GM13976 (cell line): ENCODE measurements at regions not wholly inside any gene's neighbourhood (a gene's known extent, or its start where the extent isn't known, plus 50 kb on each side); places are given as distances from the start of the nearest gene placed in this dataset.
"Not testable (repeated sequence)": the region's sequence is repeated elsewhere in the genome, so short reads cannot be mapped to it uniquely, and the experiment has no call there.

ENCODE experiments used
- DNase-seq: peaks from one replicate; pipeline ENCODE4 v3.0.0; 2012; ENCODE audit warnings: low spot score
- CTCF ChIP-seq: IDR thresholded peaks from 2 replicates; pipeline ENCODE4 v1.5.1; 2012; ENCODE audit warnings: borderline replicate concordance, mild to moderate bottlenecking; ENCODE audit not compliant: insufficient read depth; ENCODE audit errors: extremely low read depth, missing control alignments, control extremely low read depth
- in situ Hi-C: fragments of 300-500 bp; cut with MboI; formaldehyde crosslinking; loops from one replicate; pipeline ENCODE4 v1.12.0; 2022; ENCODE audit warnings: low sequenced_read_pairs, mixed read lengths, inconsistent platforms; ENCODE audit not compliant: unreplicated experiment

- in situ Hi-C loops = no loop called here
- no peak for TF ChIP-seq CTCF
- DNase-seq = no peak
Observed at GRCh38 chr3:6671363-6671762, 189.6 kb upstream of the GRM7 start.

DNA sequence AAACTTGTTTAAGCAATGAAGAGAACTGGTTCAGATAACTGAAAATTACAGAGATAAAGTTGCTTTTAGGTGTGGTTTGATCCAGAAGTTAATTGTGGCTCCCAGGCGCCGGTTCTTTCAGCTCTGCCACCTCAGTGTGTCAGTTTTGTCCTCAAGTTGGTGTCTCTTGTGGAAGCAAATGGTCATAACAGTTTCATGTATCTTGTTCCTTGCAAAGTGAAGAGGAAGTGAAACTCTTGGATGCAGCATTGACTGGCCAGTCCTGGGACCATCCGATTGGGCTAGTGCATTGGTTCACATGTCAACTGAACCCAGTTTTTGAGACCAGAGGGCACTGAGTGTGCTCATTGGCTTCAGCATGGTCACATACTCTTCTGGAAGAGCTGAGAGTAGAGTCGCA, 181.4 kb upstream of the GRM7 start:
- TF ChIP-seq CTCF = no peak
- in situ Hi-C loops = no loop called here
- DNase-seq = peak; percentile 18

DNA sequence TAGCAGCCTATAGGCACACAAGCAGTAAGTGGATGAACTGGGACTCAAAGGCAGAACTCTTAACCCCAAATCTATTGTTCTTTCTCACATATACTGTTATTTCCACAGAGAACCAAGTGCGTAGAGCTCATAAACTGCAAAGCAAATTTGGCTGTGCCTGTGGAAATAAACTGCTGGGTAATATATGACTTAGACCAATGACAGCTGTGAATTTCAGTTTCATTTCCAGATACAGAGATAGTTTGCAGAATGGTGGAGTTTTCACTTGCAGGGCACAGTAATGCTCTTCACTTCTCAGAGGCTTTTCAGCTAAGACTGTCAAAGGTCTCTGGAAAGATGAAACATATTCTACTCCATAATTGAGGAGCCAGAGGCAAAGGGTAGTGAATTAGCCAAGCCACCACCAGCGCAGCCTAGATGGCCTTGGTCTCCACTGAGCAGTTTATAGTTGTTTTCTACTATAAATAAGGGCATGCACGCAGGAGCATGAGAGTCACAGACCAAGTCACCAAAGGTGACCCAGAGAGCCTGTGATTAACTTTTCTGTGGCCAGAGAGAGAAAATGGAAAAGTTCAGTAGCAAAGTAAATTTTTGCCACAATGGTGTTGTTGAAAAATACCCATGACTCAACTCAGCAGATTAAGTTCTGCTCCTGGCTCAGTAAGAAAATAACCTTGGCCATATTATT, 180.7 kb upstream of the GRM7 start:
- TF ChIP-seq CTCF = no peak
- in situ Hi-C loops = no loop called here
- DNase-seq = peak; percentile 64

GRCh38 chr3:6697285-6697684, 163.6 kb upstream of the GRM7 start:
- no peak for TF ChIP-seq CTCF
- in situ Hi-C loops = no loop called here
- DNase-seq = no peak

- no peak for TF ChIP-seq CTCF
- in situ Hi-C loops = no loop called here
- no peak for DNase-seq
Observed at GRCh38 chr3:6697722-6698121, 163.2 kb upstream of the GRM7 start.

DNA sequence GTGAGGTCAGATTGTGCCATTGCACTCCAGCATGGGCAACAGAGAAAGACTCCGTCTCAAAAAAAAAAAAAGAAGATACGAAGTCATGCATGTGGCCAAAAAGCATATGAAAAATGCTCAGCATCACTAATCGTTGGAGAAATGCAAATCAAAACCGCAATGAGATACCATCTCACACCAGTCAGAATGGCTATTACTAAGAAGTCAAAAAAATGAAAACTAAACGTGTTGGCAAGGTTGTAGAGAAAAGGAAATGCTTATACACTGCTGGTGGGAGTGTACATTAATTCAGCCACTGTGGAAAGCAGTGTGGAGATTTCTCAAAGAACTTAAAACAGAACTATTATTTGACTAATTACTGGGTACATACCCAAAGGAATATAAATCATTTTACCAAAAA, 156.1 kb upstream of the GRM7 start:
- in situ Hi-C loops = not testable (repeated sequence)

DNA sequence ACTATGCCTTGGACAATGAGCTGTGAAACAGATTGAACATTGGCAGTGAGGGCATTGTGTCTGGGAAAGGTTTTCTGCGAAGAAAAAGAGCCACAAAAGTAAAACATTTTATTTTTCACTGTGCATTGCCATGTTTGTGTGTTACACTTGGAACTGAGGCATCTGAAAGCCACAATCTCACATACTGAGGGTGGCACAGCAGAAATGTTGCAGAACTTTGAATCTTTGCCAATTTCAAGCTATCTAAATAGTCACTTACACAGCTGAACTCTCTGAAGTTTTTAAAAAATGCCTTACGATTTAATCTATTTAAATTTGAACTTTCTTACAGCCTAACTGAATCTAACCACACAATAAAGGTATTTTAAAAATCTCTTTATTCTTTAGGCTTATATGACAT, 154.1 kb upstream of the GRM7 start:
- TF ChIP-seq CTCF = no peak
- DNase-seq = no peak
- in situ Hi-C loops = no loop called here

More for the DNA sequence above, 156.1 kb upstream of the GRM7 start:
- DNase-seq = not testable (repeated sequence)
